SK-N-SH (cell line): ENCODE measurements at regions not wholly inside any gene's neighbourhood (a gene's known extent, or its start where the extent isn't known, plus 50 kb on each side); places are given as distances from the start of the nearest gene placed in this dataset.

ENCODE experiments used
- CTCF ChIA-PET: fragments of 300-600, 350-600 bp; formaldehyde crosslinking; extraction: SDS; loops from one replicate; lab custom pipeline; 2021; lab: Yijun Ruan, JAX
- POLR2A ChIA-PET: fragments of 350-600 bp; sonication (Branson Sonifier 250); formaldehyde crosslinking; extraction: SDS; loops from one replicate; lab custom pipeline; 2020; ENCODE audit warnings: antibody characterized with exemption, inconsistent platforms; lab: Yijun Ruan, JAX
- DNase-seq: peaks from one replicate; pipeline ENCODE4 v3.0.0; 2012
- H2AFZ ChIP-seq: fragments of 200-600 bp; sonication (generic); 2 replicates; pipeline ENCODE4 v1.8.1; 2016; ENCODE audit warnings: antibody characterized with exemption, mild to moderate bottlenecking, low read depth
- H3F3A ChIP-seq: fragments of 200-600 bp; sonication (generic); replicated peaks from 2 replicates; pipeline ENCODE3; 2016; ENCODE audit warnings: antibody characterized with exemption, mild to moderate bottlenecking; ENCODE audit not compliant: insufficient read depth
- H3K27ac ChIP-seq, 2 experiments: fragments of 200-500 bp in 1 of 2; fragments of 200-600 bp in 1 of 2; sonication (Bioruptor generic) in 1 of 2; sonication (generic), shearing (Covaris generic) in 1 of 2; 2 replicates each; pipeline versions ENCODE4 v1.5.1 to v1.6.1; 2014 to 2016; ENCODE audit warnings: low read depth in 2 of 2, inconsistent platforms in 1 of 2, low read length in 1 of 2, mild to moderate bottlenecking in 1 of 2, mixed read lengths in 1 of 2
- H3K27me3 ChIP-seq: fragments of 200-600 bp; sonication (generic), shearing (Covaris generic); 2 replicates; pipeline ENCODE4 v1.6.1; 2016; ENCODE audit warnings: mixed run types; ENCODE audit not compliant: insufficient read depth
- H3K36me3 ChIP-seq, 2 experiments: fragments of 200-500 bp in 1 of 2; fragments of 200-600 bp in 1 of 2; sonication (Bioruptor generic) in 1 of 2; sonication (generic) in 1 of 2; replicated peaks in 1 of 2; 2 replicates each; pipeline versions ENCODE3 to v1.5.1; 2014 to 2016; ENCODE audit warnings: low read length in 1 of 2, mild to moderate bottlenecking in 1 of 2; ENCODE audit not compliant: insufficient read depth in 2 of 2, control insufficient read depth in 1 of 2
- H3K4me1 ChIP-seq, 2 experiments: fragments of 200-500 bp in 1 of 2; fragments of 200-600 bp in 1 of 2; sonication (Bioruptor generic) in 1 of 2; sonication (generic), shearing (Covaris generic) in 1 of 2; 2 replicates each; pipeline versions ENCODE4 v1.5.1 to v1.6.1; 2014 to 2016; ENCODE audit warnings: low read depth in 1 of 2, low read length in 1 of 2, mixed run types in 1 of 2; ENCODE audit not compliant: insufficient read depth in 2 of 2, control insufficient read depth in 1 of 2
- H3K4me2 ChIP-seq: fragments of 200-600 bp; sonication (generic), shearing (Covaris generic); 2 replicates; pipeline ENCODE4 v1.6.1; 2017; ENCODE audit warnings: mixed run types
- H3K4me3 ChIP-seq, 2 experiments: fragments of 200-500 bp in 1 of 2; fragments of 200-600 bp in 1 of 2; sonication (Bioruptor generic) in 1 of 2; sonication (generic), shearing (Covaris generic) in 1 of 2; 2 replicates each; pipeline versions ENCODE4 v1.5.1 to v1.8.1; 2014 to 2016; ENCODE audit warnings: low read depth in 2 of 2, inconsistent platforms in 1 of 2, low read length in 1 of 2, mild to moderate bottlenecking in 1 of 2, mixed read lengths in 1 of 2, moderate library complexity in 1 of 2
- H3K79me2 ChIP-seq: fragments of 200-600 bp; sonication (generic); 2 replicates; pipeline ENCODE4 v1.8.1; 2017; ENCODE audit warnings: mild to moderate bottlenecking; ENCODE audit not compliant: insufficient read depth
- H3K9ac ChIP-seq: fragments of 200-600 bp; sonication (generic); 2 replicates; pipeline ENCODE4 v1.6.1; 2017; ENCODE audit warnings: mixed run types
- H3K9me2 ChIP-seq: fragments of 200-600 bp; sonication (generic); 2 replicates; pipeline ENCODE4 v1.6.1; 2017; ENCODE audit warnings: mixed run types
- H3K9me3 ChIP-seq: fragments of 200-600 bp; sonication (generic); 2 replicates; pipeline ENCODE4 v1.6.1; 2017; ENCODE audit warnings: mixed run types, mild to moderate bottlenecking, moderate library complexity
- H4K20me1 ChIP-seq: fragments of 200-600 bp; sonication (generic); 2 replicates; pipeline ENCODE4 v1.6.1; 2017; ENCODE audit warnings: mild to moderate bottlenecking, mixed run types; ENCODE audit not compliant: insufficient read depth
- CHD2 ChIP-seq: fragments of 150-350 bp; IDR thresholded peaks from 2 replicates; pipeline ENCODE4 v1.6.1; 2018; ENCODE audit warnings: low read length; ENCODE audit not compliant: partially characterized antibody
- EP300 ChIP-seq, 2 experiments: IDR thresholded peaks; 2 replicates each; pipeline versions ENCODE4 v1.4.0 to v1.6.1; 2012; ENCODE audit warnings: borderline replicate concordance in 1 of 2, low read depth in 1 of 2, low read length in 1 of 2
- FOSL2 ChIP-seq: IDR thresholded peaks from 2 replicates; pipeline ENCODE4 v1.4.0; 2012; ENCODE audit warnings: low read depth, mild to moderate bottlenecking, moderate library complexity, borderline replicate concordance
- FOXM1 ChIP-seq: IDR thresholded peaks from 2 replicates; pipeline ENCODE4 v1.4.0; 2012; ENCODE audit warnings: low read depth, mild to moderate bottlenecking
- GABPA ChIP-seq: IDR thresholded peaks from 2 replicates; pipeline ENCODE4 v1.4.0; 2012; ENCODE audit warnings: low read depth, mild to moderate bottlenecking
- JUND ChIP-seq: IDR thresholded peaks from 2 replicates; pipeline ENCODE4 v1.4.0; 2012
- MXI1 ChIP-seq: IDR thresholded peaks from 2 replicates; pipeline ENCODE4 v1.6.1; 2012; ENCODE audit warnings: mild to moderate bottlenecking, low read depth, low read length, improper control_type of control experiment
- NFIC ChIP-seq: IDR thresholded peaks from 2 replicates; pipeline ENCODE4 v1.4.0; 2012; ENCODE audit warnings: borderline replicate concordance
- NRF1 ChIP-seq: IDR thresholded peaks from 2 replicates; pipeline ENCODE4 v1.6.1; 2012; ENCODE audit warnings: low read depth, mild to moderate bottlenecking, low read length
- PBX3 ChIP-seq: IDR thresholded peaks from 2 replicates; pipeline ENCODE4; 2012
- POLR2AphosphoS5 ChIP-seq: IDR thresholded peaks from 2 replicates; pipeline ENCODE4 v1.6.1; 2012; ENCODE audit warnings: low read depth, low read length
- RCOR1 ChIP-seq: fragments of 150-350 bp; IDR thresholded peaks from 2 replicates; pipeline ENCODE4 v1.6.1; 2017; ENCODE audit warnings: antibody characterized with exemption, low read length
- REST ChIP-seq: IDR thresholded peaks from 2 replicates; pipeline ENCODE4 v1.6.1; 2012; ENCODE audit warnings: mild to moderate bottlenecking, low read depth, low read length, moderate library complexity
- RFX5 ChIP-seq: IDR thresholded peaks from 2 replicates; pipeline ENCODE4 v1.6.1; 2012; ENCODE audit warnings: mild to moderate bottlenecking, improper control_type of control experiment, low read length
- RXRA ChIP-seq: IDR thresholded peaks from 2 replicates; pipeline ENCODE4 v1.4.0; 2012; ENCODE audit warnings: low read depth, mild to moderate bottlenecking, borderline replicate concordance
- SIN3A ChIP-seq: IDR thresholded peaks from 2 replicates; pipeline ENCODE4 v1.6.1; 2012; ENCODE audit warnings: low read depth, mild to moderate bottlenecking, low read length, moderate library complexity, borderline replicate concordance
- USF2 ChIP-seq: fragments of 150-350 bp; IDR thresholded peaks from 2 replicates; pipeline ENCODE4 v1.6.1; 2017; ENCODE audit warnings: antibody characterized with exemption, low read length, low read depth, borderline replicate concordance
- ZBTB33 ChIP-seq: IDR thresholded peaks from 2 replicates; pipeline ENCODE4 v1.4.0; 2012; ENCODE audit warnings: low read depth, borderline replicate concordance
- WGBS: methylation state at CpG from one replicate; pipeline ENCODE4 v1.1.6; 2017; ENCODE audit warnings: low lambda C conversion rate; 5-methylcytosine and 5-hydroxymethylcytosine counted together
- TF ChIP-seq, protein P1 (sequence below): IDR thresholded peaks from 2 replicates; pipeline ENCODE4 v1.4.0; 2012; ENCODE audit warnings: low read depth
- TF ChIP-seq, protein P2 (sequence below): fragments of 200-600 bp; sonication (generic); IDR thresholded peaks from 2 replicates; pipeline ENCODE4 v1.6.1; 2017; ENCODE audit warnings: antibody characterized with exemption, mild to moderate bottlenecking, moderate library complexity

DNA sequence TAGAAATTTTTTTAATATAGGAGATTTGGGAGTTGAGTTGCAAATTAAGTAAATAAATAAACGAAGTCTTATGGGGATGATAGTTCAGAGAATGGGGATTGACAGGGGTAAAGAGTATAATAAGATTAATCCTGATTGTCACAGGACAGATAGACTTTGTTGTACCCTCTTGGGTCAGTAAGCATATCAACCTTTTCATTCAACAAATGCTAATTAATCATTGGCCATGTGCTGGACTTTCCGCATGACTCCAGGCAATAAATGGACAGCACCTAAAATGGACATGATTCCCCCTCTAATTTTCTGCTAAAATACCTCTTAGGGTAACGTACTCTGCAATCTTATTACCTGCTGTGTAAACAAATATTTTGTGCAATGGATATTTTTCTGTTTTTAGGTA, 1331.1 kb upstream of the ADGRL3 start:
- 31% methylated on average over 3 of the region's 3 CpGs for WGBS
- Histone ChIP-seq H3K79me2 (no peaks in the 10 kb centered on the region), H3K9me3 (no peaks in the 10 kb centered on the region), H3K4me2 (no peak overlapping the region), H4K20me1 (no peaks in the 10 kb centered on the region), H3K27me3 (no peaks in the 10 kb centered on the region), H3F3A (no peaks in the 10 kb centered on the region), H3K4me3 (no peak overlapping the region), H3K4me1 (no peaks in the 10 kb centered on the region), H3K9me2 (no peaks in the 10 kb centered on the region), H3K27ac (no peak overlapping the region), H2AFZ (no peak overlapping the region), H3K36me3 (no peaks in the 10 kb centered on the region), H3K9ac (no peak overlapping the region)
- POLR2A ChIA-PET, result no interaction called here
- TF ChIP-seq, protein P1, sequence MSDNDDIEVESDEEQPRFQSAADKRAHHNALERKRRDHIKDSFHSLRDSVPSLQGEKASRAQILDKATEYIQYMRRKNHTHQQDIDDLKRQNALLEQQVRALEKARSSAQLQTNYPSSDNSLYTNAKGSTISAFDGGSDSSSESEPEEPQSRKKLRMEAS, result no peak
- no peak for TF ChIP-seq MXI1
- no peak for TF ChIP-seq USF2
- no peak for TF ChIP-seq RXRA
- TF ChIP-seq NFIC, result no peak
- TF ChIP-seq, protein P2, sequence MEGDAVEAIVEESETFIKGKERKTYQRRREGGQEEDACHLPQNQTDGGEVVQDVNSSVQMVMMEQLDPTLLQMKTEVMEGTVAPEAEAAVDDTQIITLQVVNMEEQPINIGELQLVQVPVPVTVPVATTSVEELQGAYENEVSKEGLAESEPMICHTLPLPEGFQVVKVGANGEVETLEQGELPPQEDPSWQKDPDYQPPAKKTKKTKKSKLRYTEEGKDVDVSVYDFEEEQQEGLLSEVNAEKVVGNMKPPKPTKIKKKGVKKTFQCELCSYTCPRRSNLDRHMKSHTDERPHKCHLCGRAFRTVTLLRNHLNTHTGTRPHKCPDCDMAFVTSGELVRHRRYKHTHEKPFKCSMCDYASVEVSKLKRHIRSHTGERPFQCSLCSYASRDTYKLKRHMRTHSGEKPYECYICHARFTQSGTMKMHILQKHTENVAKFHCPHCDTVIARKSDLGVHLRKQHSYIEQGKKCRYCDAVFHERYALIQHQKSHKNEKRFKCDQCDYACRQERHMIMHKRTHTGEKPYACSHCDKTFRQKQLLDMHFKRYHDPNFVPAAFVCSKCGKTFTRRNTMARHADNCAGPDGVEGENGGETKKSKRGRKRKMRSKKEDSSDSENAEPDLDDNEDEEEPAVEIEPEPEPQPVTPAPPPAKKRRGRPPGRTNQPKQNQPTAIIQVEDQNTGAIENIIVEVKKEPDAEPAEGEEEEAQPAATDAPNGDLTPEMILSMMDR, result no peak
- TF ChIP-seq RFX5, result no peak
- TF ChIP-seq FOXM1, result no peak
- no peak for TF ChIP-seq POLR2AphosphoS5
- no peak for TF ChIP-seq JUND
- no peak for TF ChIP-seq GABPA
- TF ChIP-seq PBX3, result no peak
- TF ChIP-seq REST, result no peak
- no peak for TF ChIP-seq NRF1
- TF ChIP-seq ZBTB33, result no peak
- no peak for TF ChIP-seq FOSL2
- no peak for TF ChIP-seq CHD2
- TF ChIP-seq RCOR1, result no peak
- no peak for TF ChIP-seq EP300 (IDR thresholded peaks at IDR 0.05; ENCODE audit: borderline replicate concordance in 1 of 2, low read depth in 1 of 2, low read length in 1 of 2)
- no peak for TF ChIP-seq SIN3A
- no peak for DNase-seq
- CTCF ChIA-PET, result no interaction called here
